Liver (tissue), 8 donors: ENCODE measurements at regions not wholly inside any gene's neighbourhood (a gene's known extent, or its start where the extent isn't known, plus 50 kb on each side); places are given as distances from the start of the nearest gene placed in this dataset.

Experiments
- DNase-seq: peaks from one replicate; pipeline ENCODE4 v3.0.0-alpha.2; 2017; ENCODE audit warnings: low spot score
- H3K27ac ChIP-seq, 2 donors: one replicate each; pipeline ENCODE4 v1.7.0; 2013; ENCODE audit warnings: inconsistent platforms in 2 of 2, low read length in 2 of 2, control low read depth in 1 of 2, low read depth in 1 of 2, mild to moderate bottlenecking in 1 of 2
- H3K27me3 ChIP-seq, 4 donors: one replicate each; pipeline versions ENCODE4 v1.6.1 to v1.7.0; 2013; ENCODE audit warnings: low read length in 3 of 4, inconsistent platforms in 1 of 4, mild to moderate bottlenecking in 1 of 4, moderate library complexity in 1 of 4; ENCODE audit not compliant: control insufficient read depth in 4 of 4, insufficient read depth in 4 of 4
- H3K36me3 ChIP-seq, 4 donors: one replicate each; pipeline versions ENCODE4 v1.6.1 to v1.7.0; 2013; ENCODE audit warnings: low read length in 3 of 4, mild to moderate bottlenecking in 3 of 4, low read depth in 1 of 4, moderate library complexity in 1 of 4; ENCODE audit not compliant: control insufficient read depth in 4 of 4, insufficient read depth in 3 of 4
- H3K4me1 ChIP-seq, 4 donors: one replicate each; pipeline versions ENCODE4 v1.6.1 to v1.7.0; 2013; ENCODE audit warnings: low read length in 3 of 4, mild to moderate bottlenecking in 3 of 4, moderate library complexity in 1 of 4; ENCODE audit not compliant: control insufficient read depth in 4 of 4, insufficient read depth in 4 of 4
- H3K4me3 ChIP-seq, 3 donors: one replicate each; pipeline versions ENCODE4 v1.6.1 to v1.7.0; 2013; ENCODE audit warnings: low read length in 3 of 3, control low read depth in 1 of 3, low read depth in 1 of 3, mild to moderate bottlenecking in 1 of 3
- H3K9ac ChIP-seq, 2 donors: one replicate each; pipeline ENCODE4 v1.7.0; 2013; ENCODE audit warnings: low read length in 2 of 2, mild to moderate bottlenecking in 2 of 2, moderate library complexity in 2 of 2, control low read depth in 1 of 2, low read depth in 1 of 2
- H3K9me3 ChIP-seq, 4 donors: one replicate each; pipeline versions ENCODE4 v1.6.1 to v1.7.0; 2013; ENCODE audit warnings: low read length in 3 of 4; ENCODE audit not compliant: control insufficient read depth in 4 of 4
- CTCF ChIP-seq: fragments of 150-350 bp; IDR thresholded peaks from 2 replicates; pipeline ENCODE4 v1.5.1; 2017; ENCODE audit warnings: improper control_type of control experiment, low read depth, low read length; ENCODE audit not compliant: missing input control
- EGR1 ChIP-seq, 2 donors: IDR thresholded peaks; 2 replicates each; pipeline ENCODE4 v1.6.1; 2016 to 2018; ENCODE audit warnings: antibody characterized with exemption in 2 of 2, low read depth in 2 of 2
- FOXA1 ChIP-seq: IDR thresholded peaks from 2 replicates; pipeline ENCODE4 v1.6.1; 2016; ENCODE audit warnings: antibody characterized with exemption
- FOXA2 ChIP-seq: IDR thresholded peaks from 2 replicates; pipeline ENCODE4 v1.6.1; 2016; ENCODE audit warnings: antibody characterized with exemption
- GABPA ChIP-seq, 2 donors: IDR thresholded peaks in 1 of 2; conservative IDR thresholded peaks in 1 of 2; 2 replicates each; pipeline ENCODE4 v1.6.1; 2016; ENCODE audit warnings: antibody characterized with exemption in 2 of 2, mild to moderate bottlenecking in 1 of 2, moderate library complexity in 1 of 2
- HNF4A ChIP-seq, 2 donors: conservative IDR thresholded peaks; 2 replicates each; pipeline ENCODE4 v1.6.1; 2016; ENCODE audit warnings: antibody characterized with exemption in 2 of 2, mild to moderate bottlenecking in 2 of 2
- HNF4G ChIP-seq: IDR thresholded peaks from 2 replicates; pipeline ENCODE4 v1.6.1; 2016; ENCODE audit warnings: antibody characterized with exemption
- JUND ChIP-seq, 2 donors: IDR thresholded peaks; 2 replicates each; pipeline ENCODE4 v1.6.1; 2016; ENCODE audit warnings: antibody characterized with exemption in 2 of 2
- MAX ChIP-seq: IDR thresholded peaks from 2 replicates; pipeline ENCODE4 v1.6.1; 2016; ENCODE audit warnings: antibody characterized with exemption
- NR2F2 ChIP-seq: IDR thresholded peaks from 2 replicates; pipeline ENCODE4 v1.6.1; 2016; ENCODE audit warnings: antibody characterized with exemption
- REST ChIP-seq: IDR thresholded peaks from 2 replicates; pipeline ENCODE4 v1.6.1; 2016; ENCODE audit warnings: antibody characterized with exemption, mild to moderate bottlenecking
- RXRA ChIP-seq, 2 donors: IDR thresholded peaks; 2 replicates each; pipeline ENCODE4 v1.6.1; 2017 to 2018; ENCODE audit warnings: antibody characterized with exemption in 2 of 2, mild to moderate bottlenecking in 1 of 2
- SP1 ChIP-seq: IDR thresholded peaks from 2 replicates; pipeline ENCODE4 v1.6.1; 2018; ENCODE audit warnings: antibody characterized with exemption, mild to moderate bottlenecking
- TAF1 ChIP-seq: conservative IDR thresholded peaks from 2 replicates; pipeline ENCODE4 v1.6.1; 2016; ENCODE audit warnings: antibody characterized with exemption, mild to moderate bottlenecking
- WGBS: extraction: QIAGEN DNeasy Blood & Tissue Kit; methylation state at CpG from one replicate; pipeline ENCODE4 v1.1.7; 2013; 5-methylcytosine and 5-hydroxymethylcytosine counted together
- donor health status: healthy.
- donor health status: healthy.
- donor health status: healthy.
- donor health status: healthy.
- donor health status: healthy.

- Histone ChIP-seq H3K9me3 (no peaks in the 10 kb centered on the region), H3K27ac (no peak overlapping the region), H3K27me3 (no peaks in the 10 kb centered on the region), H3K4me1 (no peaks in the 10 kb centered on the region), H3K36me3 (no peaks in the 10 kb centered on the region), H3K9ac (no peak overlapping the region), H3K4me3 (no peak overlapping the region)
- no peak for TF ChIP-seq RXRA (IDR thresholded peaks at IDR 0.05)
- no peak for DNase-seq
- 88% methylated on average over 7 of the region's 7 CpGs for WGBS
These were observed 225.6 kb upstream of the E2F8 start for GRCh38 chr11:19466314-19466713.

- no peaks in the 10 kb centered on the region for H3K9me3 ChIP-seq
- WGBS, result 90% methylated on average over 7 of the region's 7 CpGs
- H3K27me3 ChIP-seq, result no peaks in the 10 kb centered on the region
- no peak for DNase-seq
- no peak overlapping the region for H3K4me3 ChIP-seq
- H3K9ac ChIP-seq, result no peak overlapping the region
- H3K4me1 ChIP-seq, result no peaks in the 10 kb centered on the region
- no peak for TF ChIP-seq JUND (IDR thresholded peaks at IDR 0.05)
- TF ChIP-seq TAF1, result no peak
- TF ChIP-seq REST, result no peak
- no peak overlapping the region for H3K27ac ChIP-seq
- no peaks in the 10 kb centered on the region for H3K36me3 ChIP-seq
These were observed 223.2 kb upstream of the E2F8 start for GRCh38 chr11:19463976-19464375.

- H3K4me3 ChIP-seq, result no peak overlapping the region
- no peak for DNase-seq
- no peak for TF ChIP-seq GABPA (IDR thresholded peaks at IDR 0.05 in 1 of 2, conservative IDR thresholded peaks at IDR 0.05 in 1 of 2)
- no peak for TF ChIP-seq NR2F2
- TF ChIP-seq SP1, result no peak
- TF ChIP-seq HNF4A (conservative IDR thresholded peaks at IDR 0.05), result no peak
- no peak for TF ChIP-seq RXRA (IDR thresholded peaks at IDR 0.05)
- TF ChIP-seq HNF4G, result no peak
- TF ChIP-seq CTCF, result no peak
- TF ChIP-seq MAX, result no peak
- TF ChIP-seq EGR1 (IDR thresholded peaks at IDR 0.05; ENCODE audit: low read depth in 2 of 2), result no peak
- no peak for TF ChIP-seq FOXA1
- TF ChIP-seq FOXA2, result no peak
- 72% methylated on average over 6 of the region's 6 CpGs for WGBS
- H3K9ac ChIP-seq, result no peak overlapping the region
- no peak overlapping the region for H3K27ac ChIP-seq
- H3K27me3 ChIP-seq, result no peaks in the 10 kb centered on the region
- no peaks in the 10 kb centered on the region for H3K36me3 ChIP-seq
- H3K4me1 ChIP-seq, result no peaks in the 10 kb centered on the region
- no peaks in the 10 kb centered on the region for H3K9me3 ChIP-seq
These were observed 220.1 kb upstream of the E2F8 start for GRCh38 chr11:19460718-19461405.
